Fibroblast of mammary gland (primary cell): ENCODE measurements at regions not wholly inside any gene's neighbourhood (a gene's known extent, or its start where the extent isn't known, plus 50 kb on each side); places are given as distances from the start of the nearest gene placed in this dataset.

Experiments used
- DNase-seq: peaks from one replicate; pipeline ENCODE4 v3.0.0-alpha.2; 2010; ENCODE audit warnings: low read depth
- H3K4me3 ChIP-seq: 2 replicates; pipeline ENCODE4 v1.5.1; 2011; ENCODE audit warnings: low read depth, mild to moderate bottlenecking, low read length, moderate library complexity; ENCODE audit not compliant: control insufficient read depth
- TF ChIP-seq, protein P1 (sequence below): conservative IDR thresholded peaks from 2 replicates; pipeline ENCODE4 v1.5.1; 2011; ENCODE audit warnings: low read depth, low read length, inconsistent platforms; ENCODE audit not compliant: control insufficient read depth, insufficient read depth

- no peak overlapping the region for H3K4me3 ChIP-seq
- TF ChIP-seq, protein P1, sequence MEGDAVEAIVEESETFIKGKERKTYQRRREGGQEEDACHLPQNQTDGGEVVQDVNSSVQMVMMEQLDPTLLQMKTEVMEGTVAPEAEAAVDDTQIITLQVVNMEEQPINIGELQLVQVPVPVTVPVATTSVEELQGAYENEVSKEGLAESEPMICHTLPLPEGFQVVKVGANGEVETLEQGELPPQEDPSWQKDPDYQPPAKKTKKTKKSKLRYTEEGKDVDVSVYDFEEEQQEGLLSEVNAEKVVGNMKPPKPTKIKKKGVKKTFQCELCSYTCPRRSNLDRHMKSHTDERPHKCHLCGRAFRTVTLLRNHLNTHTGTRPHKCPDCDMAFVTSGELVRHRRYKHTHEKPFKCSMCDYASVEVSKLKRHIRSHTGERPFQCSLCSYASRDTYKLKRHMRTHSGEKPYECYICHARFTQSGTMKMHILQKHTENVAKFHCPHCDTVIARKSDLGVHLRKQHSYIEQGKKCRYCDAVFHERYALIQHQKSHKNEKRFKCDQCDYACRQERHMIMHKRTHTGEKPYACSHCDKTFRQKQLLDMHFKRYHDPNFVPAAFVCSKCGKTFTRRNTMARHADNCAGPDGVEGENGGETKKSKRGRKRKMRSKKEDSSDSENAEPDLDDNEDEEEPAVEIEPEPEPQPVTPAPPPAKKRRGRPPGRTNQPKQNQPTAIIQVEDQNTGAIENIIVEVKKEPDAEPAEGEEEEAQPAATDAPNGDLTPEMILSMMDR = no peak
- DNase-seq = no peak
Measured at GRCh38 chr2:611519-611918, 65.7 kb downstream of the TMEM18 start.

GRCh38 chr2:610491-610890, 66.7 kb downstream of the TMEM18 start:
- H3K4me3 ChIP-seq = no peak overlapping the region
- no peak for DNase-seq
- TF ChIP-seq, protein P1 = no peak

DNA sequence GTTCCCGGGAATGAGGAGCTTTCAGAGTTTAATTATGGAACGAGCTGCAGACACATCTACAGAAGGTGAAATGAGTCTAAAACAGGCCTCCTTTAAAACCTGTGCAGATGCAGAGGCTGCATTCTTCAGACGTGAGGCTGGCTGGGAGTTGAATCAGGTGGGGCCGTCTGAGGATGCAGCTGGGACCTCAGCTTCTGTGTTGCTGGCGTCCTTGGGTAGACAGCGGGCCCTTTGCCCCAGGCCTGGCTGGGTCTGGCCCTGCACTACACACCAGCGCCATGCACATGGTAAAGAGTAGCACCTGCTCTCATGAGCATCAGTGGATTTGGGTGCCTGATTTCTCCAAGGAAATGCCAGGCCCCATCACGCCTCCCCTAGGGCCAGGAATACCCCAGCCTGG, 67.3 kb downstream of the TMEM18 start:
- TF ChIP-seq, protein P1 = no peak
- H3K4me3 ChIP-seq = no peak overlapping the region
- no peak for DNase-seq

DNA sequence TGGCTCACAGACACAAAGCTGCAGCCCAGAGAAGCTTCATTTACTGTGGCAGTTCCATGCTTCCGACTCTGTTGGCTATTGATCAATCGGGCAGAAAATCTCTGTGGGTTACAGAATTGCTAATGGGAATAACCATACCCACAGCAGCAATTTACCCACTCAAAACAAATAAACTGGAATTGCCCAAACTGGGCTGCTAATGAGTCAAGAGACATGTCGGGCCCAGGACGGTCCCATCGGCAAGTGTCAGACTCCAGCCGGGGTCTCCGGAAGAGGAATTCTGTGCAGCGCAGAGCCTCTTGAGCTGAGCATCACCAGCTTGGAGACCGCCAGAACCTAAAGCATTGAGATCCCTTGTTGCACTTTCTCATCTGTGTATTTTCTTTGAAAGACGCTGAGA, 67.8 kb downstream of the TMEM18 start:
- TF ChIP-seq, protein P1 = no peak
- no peak for DNase-seq

DNA sequence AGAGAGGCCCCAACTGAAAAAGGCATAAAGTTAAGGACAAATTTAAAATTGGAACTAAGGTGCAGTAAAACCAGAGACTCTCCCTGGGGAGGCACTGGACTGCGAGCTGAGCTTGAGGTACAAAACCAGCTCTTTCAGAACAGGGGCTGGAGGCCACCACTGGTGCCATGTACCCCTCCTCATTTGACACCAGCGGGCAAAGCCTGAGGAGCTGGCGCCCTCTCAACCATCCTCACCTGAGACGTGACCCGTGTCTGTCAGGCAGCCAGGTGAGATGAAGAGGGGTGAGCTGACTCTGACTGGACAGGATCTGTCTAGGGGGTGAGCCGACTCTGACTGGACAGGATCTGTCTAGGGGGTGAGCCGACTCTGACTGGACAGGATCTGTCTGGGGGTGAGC, 68.5 kb downstream of the TMEM18 start:
- H3K4me3 ChIP-seq = no peak overlapping the region
- no peak for DNase-seq
- TF ChIP-seq, protein P1 = no peak

More for the DNA sequence above, 67.8 kb downstream of the TMEM18 start:
- H3K4me3 ChIP-seq = no peak overlapping the region

GRCh38 chr2:608297-608696, 68.9 kb downstream of the TMEM18 start:
- no peak overlapping the region for H3K4me3 ChIP-seq
- DNase-seq = no peak
- TF ChIP-seq, protein P1 = no peak

GRCh38 chr2:607709-608108, 69.5 kb downstream of the TMEM18 start:
- no peak overlapping the region for H3K4me3 ChIP-seq
- DNase-seq = no peak
- TF ChIP-seq, protein P1 = no peak
